ENCODE measurements at regions not wholly inside any gene's neighbourhood (a gene's known extent, or its start where the extent isn't known, plus 50 kb on each side); places are given as distances from the start of the nearest gene placed in this dataset.
A peak's percentile ranks its signal among the peaks of the same experiment; 100 is the strongest.

- peak; percentile 86 for DNase-seq
Observed at GRCh38 chr14:101707068-101707842, 54.3 kb upstream of the PPP2R5C start.

DNA sequence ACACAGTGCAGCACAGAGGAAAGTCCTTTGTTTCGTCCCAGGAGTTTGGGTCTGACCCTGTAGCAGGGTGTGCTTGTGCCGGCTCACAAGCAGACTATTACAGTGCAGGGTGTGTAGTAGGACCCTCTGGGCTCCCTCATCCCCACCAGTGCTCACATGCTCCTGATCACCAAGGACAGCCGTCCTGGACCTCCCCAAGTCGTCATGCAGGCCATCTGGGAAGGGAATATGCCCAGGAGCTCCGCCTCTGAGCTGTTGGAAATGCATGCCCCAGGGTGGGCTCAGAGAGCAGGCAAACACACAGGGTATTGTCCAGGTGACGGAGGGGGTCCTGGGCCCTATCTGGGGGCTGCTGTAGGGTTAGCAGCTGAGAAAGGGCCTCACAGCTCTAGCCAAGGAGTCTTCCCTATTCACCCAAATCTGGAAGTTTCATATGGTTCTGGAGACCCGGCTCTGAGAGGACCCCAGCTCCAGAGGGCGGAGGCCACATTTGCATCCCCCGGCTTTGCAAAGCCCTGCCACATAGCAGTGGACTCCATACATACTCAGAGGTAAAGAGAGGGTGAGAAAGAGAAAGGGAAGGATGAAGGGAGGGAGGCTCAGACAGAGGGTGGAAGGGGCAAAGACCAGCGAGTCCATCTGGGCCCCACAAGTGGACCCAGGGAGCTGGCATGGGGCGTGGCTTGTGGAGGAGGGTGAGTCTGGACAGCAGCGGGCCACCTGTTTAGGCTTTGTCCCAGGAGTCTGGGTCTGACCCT, 53.5 kb upstream of the PPP2R5C start:
- DNase-seq: no peak

- no peak for DNase-seq
Observed at GRCh38 chr14:101708853-101709532, 52.5 kb upstream of the PPP2R5C start.

DNA sequence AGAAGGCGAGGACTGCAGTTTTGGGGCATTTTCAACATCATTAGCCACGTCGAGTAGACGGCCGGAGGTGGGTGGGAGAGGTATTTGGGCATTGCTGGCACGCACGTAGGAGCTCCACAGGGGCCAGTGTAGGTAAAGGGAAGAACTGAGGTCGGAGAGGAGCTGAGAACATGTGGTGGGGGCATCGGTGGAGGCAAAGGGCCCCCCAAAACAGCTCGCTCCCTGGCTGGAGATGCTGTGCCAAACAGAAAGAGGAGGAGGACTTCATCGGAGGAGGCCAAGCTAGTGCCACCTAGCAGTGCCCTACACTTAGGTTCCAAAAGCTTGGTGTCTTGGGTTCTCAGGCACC, 52.0 kb upstream of the PPP2R5C start:
- no peak for DNase-seq

GRCh38 chr14:101709962-101710931, 51.3 kb upstream of the PPP2R5C start:
- no peak for DNase-seq

DNA sequence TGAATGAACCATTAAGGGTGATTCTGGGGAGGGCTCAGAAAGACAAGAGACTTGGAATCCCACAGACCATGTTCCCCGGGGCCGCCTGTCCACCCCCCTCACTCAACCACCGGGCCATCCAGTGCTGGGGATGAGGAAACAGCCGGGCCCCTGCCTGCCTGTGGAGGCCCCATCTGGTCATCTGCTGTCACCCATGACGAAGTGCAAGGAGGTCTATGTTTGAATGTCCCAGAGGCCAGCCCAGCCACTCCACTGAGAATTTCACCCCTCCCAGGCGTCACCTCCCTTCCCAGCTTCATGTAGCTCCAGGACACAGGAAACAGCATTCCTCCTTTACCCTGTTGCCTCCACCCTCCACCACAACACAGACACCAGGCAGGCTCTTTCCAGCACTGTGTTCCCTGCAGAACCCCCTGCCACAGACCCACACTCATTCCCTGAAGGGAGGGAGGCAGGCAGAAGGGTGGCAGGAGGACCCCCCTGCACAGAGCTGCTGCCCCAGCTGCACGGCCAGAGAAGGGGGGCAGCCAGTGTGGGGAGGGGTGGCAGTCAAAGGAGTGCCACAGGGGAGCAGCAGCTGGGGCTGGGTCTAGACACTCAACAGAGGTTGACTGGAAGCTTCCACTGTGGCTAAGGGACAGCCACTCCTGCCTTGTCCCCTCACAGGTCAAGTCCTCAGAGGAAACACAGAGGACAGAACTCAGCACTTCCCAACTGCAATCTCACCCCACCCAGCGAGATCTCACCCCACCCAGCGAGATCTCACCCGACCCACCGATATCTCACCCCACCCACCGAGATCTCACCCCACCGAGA, 50.3 kb upstream of the PPP2R5C start:
- DNase-seq: peak; percentile 51
